RPMI8226 (cell line): ENCODE measurements at regions not wholly inside any gene's neighbourhood (a gene's known extent, or its start where the extent isn't known, plus 50 kb on each side); places are given as distances from the start of the nearest gene placed in this dataset.

ENCODE experiments used
- DNase-seq: peaks from one replicate; pipeline ENCODE4 v3.0.0-alpha.2; 2015

DNA sequence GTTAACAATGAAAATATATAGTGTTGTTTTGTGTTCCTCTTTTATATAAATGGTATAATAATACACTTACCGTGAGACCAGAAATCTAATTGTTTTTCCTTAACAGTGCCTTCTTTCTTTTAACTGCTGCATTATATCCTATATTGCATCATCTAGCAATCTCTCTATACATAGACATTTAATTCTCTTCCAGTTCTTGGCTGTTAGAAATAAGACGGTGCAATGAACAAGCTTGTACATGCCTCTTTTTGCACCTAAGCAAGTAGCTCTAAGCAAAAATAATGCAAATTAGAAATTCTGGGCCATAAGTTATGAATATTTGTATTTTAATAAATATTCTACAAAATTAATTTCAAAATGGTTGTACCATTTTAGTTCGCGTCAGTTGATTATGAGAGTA, 55.9 kb upstream of the AHR start:
- DNase-seq, result no peak

DNA sequence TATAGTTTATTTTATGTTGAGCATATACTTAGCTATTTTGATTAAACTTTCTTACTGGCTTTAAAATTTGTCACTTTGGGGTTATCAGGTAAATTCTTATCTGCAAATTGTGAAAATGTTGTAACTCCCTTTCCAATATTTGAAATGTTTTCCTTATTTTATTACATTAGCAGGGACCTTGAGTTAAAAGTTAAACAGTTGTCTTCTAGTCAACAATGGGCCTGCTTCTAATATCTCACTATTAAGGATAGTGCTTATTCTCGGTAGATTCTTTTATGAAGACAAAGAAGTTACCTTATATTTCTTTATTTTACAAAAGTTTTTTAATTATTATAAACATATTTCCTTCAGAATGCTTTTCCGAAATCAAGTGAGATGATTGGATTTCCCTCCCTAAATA, 53.7 kb upstream of the AHR start:
- no peak for DNase-seq

DNA sequence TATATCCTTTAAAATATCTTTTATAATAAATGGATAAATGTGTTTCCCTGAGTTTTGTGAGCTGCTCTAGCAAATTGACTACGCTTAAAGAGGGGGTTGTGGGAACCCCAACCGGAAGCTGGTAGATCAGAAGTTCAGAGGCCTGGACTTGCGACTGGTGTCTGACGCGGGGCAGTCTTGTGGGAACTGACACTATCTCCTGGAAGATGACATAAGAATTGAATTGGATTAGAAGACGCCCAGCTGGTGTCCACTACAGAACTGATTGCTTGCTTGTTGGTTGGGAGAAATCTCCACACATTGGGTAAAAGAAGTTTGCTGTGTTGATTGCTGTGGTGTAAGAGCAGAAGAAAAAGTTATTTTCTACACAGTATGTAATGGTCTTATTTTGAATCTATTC, 51.1 kb upstream of the AHR start:
- no peak for DNase-seq

DNA sequence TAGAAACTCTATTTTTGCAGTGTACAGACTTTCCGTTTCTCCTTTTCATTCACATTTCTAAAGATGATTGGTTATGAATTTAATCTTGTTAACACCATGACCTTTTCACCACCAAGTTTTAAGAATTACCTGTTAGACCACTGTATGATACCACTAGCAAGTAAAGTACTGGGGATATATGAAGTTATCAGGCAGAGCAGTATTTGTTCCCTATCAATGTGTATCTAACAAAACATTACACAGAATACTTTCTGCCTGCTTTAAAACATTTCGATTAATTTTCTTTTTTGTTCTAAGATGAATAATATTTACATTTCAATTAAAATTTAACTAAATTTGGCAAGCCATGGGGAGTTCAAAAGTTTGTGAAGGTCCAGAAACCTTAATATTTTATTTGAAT, 49.9 kb upstream of the AHR start:
- DNase-seq, result no peak
